Fibroblast of the conjunctiva (primary cell): ENCODE measurements at regions not wholly inside any gene's neighbourhood (a gene's known extent, or its start where the extent isn't known, plus 50 kb on each side); places are given as distances from the start of the nearest gene placed in this dataset.
A peak's percentile ranks its signal among the peaks of the same experiment; 100 is the strongest.

Experiments
- DNase-seq: peaks from one replicate; pipeline ENCODE4 v3.0.0-alpha.2; 2010; ENCODE audit warnings: low read depth

- DNase-seq = no peak
These were observed 80.0 kb downstream of the NREP start for GRCh38 chr5:111676926-111677415.

DNA sequence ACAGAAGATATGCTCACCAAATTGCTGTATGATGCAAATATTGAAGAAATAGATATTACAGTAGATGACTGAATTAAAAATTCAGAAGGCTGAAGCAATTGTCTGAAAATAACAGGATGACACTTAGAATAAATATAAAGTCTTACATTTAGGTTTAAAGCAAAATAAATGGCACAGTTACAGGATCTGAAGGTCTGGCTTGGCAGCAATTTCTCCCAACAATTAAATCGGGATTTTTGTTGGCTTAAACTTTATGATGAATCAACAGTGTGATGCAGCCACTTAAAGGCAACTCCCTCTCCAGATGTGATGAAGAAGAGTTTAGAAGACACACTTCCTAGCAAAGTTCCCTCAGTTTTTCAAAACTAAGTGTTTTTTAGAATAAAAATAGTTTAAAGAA is 80.5 kb downstream of the NREP start:
- peak; percentile 58 for DNase-seq

DNA sequence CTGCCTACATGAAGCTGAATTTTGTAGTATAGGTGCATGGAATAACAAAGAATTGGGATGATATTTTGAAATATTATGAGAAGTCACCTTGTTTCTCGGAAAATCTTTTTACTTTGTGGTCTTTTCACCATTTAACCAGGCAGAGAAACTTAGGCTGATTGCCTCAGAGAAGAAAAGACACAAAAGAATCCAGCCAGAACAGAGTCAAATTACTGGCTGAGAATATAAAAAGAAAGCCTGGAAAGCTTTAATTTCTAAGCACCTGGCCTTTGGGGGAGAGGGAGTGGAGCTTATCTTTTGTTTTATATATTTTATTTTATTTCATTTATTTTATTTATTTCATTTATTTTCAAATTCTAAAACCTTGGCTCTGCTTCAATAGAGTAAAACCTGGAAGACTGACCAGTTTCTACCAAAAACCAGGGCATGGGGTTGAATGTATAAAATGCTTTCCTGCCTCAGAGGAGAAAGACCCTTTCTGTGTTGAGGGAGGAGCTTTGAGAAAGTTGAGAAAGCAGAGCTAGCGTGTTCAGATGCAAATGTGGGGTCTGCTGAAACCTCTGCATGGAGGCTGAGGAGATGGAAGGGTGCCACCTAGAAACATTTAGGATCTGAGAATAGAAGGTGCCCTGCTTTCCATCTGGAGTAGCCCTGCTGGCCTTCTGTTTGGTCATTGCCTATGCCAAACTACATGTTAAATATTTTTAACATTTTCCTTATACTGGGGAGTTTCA is 81.6 kb downstream of the NREP start:
- no peak for DNase-seq

GRCh38 chr5:111673891-111674626 is 82.9 kb downstream of the NREP start:
- DNase-seq = no peak

DNA sequence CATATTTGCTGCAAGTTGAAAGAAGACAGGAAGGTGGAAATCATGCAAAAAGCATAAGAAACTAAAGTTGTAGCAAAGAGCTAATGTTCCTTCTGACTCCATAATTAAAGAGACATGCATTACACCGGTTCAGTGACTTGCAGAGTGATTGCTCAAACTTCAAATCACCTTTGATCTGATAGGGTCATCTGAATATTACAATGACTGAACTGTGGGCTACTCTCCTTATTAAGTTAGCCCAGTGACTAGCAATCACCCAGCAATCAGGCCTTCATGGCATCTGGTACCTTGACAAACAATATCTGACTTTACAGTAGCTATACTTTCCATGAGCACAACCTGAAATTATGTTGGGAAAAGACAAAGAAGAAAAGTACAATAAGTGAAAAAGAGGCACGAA is 84.9 kb downstream of the NREP start:
- DNase-seq = no peak

GRCh38 chr5:111670826-111671492 is 86.0 kb downstream of the NREP start:
- DNase-seq = no peak

GRCh38 chr5:111668477-111669414 is 88.2 kb downstream of the NREP start:
- DNase-seq = no peak

DNA sequence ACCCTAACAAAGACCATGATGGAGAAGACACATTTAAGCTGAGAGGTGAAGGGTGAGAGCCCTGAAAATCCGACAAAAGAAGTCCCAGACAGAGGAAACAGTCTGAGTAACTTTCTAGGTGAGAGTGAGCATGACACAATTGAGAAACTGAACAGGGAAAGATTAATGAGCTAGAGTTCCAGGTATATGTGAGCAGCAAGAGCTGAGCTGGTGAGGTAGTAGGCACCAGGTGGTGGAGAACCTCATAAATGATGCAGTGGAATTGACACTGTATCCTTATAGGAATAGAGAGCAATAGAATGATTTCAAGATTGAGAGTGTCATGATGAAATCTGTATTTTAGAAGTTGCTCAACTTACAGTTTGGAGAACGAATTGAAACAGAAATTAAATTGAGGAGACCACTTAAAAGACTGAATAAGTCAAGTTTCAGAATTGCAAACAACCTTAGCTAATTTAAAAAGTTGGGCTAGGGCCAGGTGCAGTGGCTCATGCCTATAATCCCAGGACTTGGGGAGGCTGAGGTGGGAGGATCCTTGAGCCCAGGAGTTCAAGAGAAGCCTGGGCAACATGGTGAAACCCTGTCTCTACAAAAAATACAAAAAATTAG is 89.8 kb downstream of the NREP start:
- no peak for DNase-seq

GRCh38 chr5:111656580-111656979 is 100.4 kb downstream of the NREP start:
- no peak for DNase-seq

GRCh38 chr5:111655169-111655924 is 101.6 kb downstream of the NREP start:
- peak; percentile 28 for DNase-seq

DNA sequence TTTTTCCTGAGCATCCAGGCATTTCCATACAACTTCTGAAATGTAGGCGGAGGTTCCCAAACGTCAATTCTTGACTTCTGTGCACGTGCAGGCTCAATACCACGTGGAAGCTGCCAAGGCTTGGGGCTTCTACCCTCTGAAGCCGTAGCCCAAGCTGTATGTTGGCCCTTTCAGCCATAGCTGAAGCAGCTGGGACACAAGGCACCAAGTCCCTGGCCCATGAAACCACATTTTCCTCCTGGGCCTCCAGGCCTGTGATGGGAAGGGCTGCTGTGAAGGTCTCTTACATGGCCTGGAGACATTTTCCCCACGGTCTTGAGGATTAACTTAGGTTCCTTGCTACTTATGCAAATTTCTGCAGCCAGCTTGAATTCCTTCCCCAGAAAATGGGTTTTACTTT is 103.6 kb downstream of the NREP start:
- no peak for DNase-seq

DNA sequence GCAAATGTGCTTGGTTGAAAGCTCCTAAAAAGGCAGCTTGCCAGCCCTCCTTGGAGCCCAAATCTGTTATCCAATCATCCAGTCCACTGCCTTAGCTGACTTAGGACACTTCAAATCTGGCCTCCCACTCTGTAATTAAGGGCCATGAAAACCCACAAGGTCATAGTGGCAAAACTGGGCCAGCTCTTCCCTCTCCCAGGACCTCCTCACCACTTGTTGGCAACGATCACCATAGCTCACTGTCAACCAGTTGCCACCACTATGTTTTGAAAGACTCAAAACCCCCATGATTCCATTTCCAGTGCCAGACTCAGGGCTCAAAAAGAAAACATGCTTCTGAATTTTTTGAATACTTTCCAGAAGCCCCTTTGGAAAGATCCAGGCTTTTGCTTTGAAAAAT is 107.5 kb downstream of the NREP start:
- no peak for DNase-seq

- no peak for DNase-seq
These were observed 111.6 kb downstream of the NREP start for GRCh38 chr5:111645303-111645838.

- no peak for DNase-seq
These were observed 113.5 kb downstream of the NREP start for GRCh38 chr5:111643499-111643898.

- peak; percentile 34 for DNase-seq
These were observed 115.3 kb downstream of the NREP start for GRCh38 chr5:111641533-111642233.

- no peak for DNase-seq
These were observed 117.1 kb downstream of the NREP start for GRCh38 chr5:111639912-111640311.

DNA sequence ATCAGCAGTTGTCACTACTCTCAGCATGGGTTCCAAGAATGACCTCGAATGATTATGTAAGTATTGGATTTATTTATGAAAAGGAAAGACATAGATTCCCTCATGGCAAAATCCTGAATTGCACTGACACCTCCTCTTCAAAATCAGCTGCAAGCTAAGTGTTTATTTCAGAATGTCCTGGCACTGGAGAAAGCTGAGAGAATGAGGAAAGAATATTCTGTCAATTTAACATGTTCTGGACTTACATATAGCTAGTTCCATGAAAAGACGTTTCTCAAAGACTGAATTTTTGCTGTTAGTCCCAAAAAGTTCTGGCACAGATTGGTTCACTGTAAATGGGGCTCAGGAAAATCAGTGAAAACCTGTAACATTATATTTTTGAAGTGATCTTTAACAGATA is 120.3 kb downstream of the NREP start:
- DNase-seq = no peak

DNA sequence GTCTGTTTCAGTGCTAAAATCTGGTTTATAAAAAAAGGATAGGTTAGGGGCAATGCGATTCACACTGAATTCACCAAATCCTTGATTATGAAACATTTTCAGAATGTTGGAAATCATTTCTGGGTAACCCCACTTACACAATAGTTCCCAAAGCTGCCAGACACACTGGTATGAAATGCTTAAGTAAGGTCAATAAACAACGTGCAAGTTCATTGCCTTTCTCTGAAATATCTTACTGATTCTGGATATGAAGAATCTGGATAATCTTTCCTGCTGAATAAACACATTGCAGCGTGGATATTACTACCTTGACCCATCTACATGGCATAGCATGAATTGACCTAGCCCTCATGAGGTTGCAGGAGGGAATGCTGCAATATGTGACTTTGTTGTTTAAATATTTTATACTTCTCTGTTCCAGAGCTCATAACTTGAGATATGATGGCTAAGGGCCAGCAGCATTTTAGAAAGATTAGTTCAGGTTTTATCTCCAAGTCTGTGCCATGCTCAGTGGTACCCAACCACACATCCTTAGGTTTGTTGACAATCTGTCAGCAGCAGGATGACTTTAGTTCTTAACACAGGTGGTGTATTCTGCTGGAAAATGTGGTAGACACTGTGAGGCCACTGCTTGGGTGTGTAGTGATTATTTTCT is 121.0 kb downstream of the NREP start:
- peak; percentile 63 for DNase-seq
